ENCODE measurements at regions not wholly inside any gene's neighbourhood (a gene's known extent, or its start where the extent isn't known, plus 50 kb on each side); places are given as distances from the start of the nearest gene placed in this dataset.
A peak's percentile ranks its signal among the peaks of the same experiment; 100 is the strongest.

DNA sequence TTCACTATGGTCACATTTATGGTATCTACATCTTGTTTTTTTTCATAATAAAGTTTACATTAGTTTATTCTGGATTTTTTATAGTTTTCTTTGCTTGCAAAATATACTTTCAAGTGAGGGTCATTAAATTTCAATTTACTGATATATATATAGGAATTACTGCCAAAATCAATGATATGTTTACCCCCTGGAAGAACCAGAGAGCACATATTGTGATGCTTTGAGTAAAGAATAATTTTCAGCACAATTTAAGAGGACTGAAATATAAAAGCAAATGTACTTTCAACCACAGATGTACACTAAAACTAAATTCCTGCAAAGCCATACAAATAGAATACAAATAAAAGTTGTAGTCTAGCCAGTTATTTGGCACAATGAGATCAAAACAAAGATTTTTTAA lies 242.2 kb upstream of the PCDH18 start:
- H3K4me3 ChIP-seq = no peak overlapping the region
- no peaks in the 10 kb centered on the region for H3K36me3 ChIP-seq
- H3K27ac ChIP-seq = no peak overlapping the region
- intact Hi-C loops (cut with DNase I) = no loop called here
- H3K4me1 ChIP-seq (replicated peaks) = no peaks in the 10 kb centered on the region
- no peak for TF ChIP-seq POLR2A (IDR thresholded peaks at IDR 0.05)
- DNase-seq (ENCODE audit: low spot score) = no peak
- H3K27me3 ChIP-seq (replicated peaks; ENCODE audit: insufficient read depth) = no peaks in the 10 kb centered on the region
- no peaks in the 10 kb centered on the region for H3K9me3 ChIP-seq

DNA sequence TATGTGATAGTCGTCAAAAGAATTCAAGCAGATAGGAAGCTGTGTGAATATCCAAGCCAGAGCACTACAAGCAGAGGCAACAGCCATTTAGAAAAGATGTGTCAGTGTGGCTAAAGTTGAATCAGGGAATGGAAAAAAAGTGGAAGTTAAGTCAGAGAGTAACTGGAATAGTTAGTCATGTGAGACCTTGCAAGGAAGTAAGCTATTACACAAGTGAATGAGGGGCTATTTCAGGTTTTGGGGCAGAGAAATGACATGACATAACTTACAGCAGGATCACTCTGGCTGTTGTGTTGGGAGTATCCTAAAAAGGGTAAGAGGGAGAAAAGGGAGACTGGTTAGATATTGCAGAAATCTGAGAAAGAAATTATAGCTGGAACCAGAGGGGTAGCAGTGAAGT lies 236.6 kb upstream of the PCDH18 start:
- no peaks in the 10 kb centered on the region for H3K36me3 ChIP-seq
- H3K4me3 ChIP-seq = no peak overlapping the region
- no peak overlapping the region for H3K27ac ChIP-seq
- no peaks in the 10 kb centered on the region for H3K27me3 ChIP-seq (replicated peaks; ENCODE audit: insufficient read depth)
- DNase-seq (ENCODE audit: low spot score) = no peak
- no peak for TF ChIP-seq POLR2AphosphoS5 (IDR thresholded peaks at IDR 0.05)
- no peak for TF ChIP-seq POLR2A (IDR thresholded peaks at IDR 0.05)
- TF ChIP-seq, protein P1, sequence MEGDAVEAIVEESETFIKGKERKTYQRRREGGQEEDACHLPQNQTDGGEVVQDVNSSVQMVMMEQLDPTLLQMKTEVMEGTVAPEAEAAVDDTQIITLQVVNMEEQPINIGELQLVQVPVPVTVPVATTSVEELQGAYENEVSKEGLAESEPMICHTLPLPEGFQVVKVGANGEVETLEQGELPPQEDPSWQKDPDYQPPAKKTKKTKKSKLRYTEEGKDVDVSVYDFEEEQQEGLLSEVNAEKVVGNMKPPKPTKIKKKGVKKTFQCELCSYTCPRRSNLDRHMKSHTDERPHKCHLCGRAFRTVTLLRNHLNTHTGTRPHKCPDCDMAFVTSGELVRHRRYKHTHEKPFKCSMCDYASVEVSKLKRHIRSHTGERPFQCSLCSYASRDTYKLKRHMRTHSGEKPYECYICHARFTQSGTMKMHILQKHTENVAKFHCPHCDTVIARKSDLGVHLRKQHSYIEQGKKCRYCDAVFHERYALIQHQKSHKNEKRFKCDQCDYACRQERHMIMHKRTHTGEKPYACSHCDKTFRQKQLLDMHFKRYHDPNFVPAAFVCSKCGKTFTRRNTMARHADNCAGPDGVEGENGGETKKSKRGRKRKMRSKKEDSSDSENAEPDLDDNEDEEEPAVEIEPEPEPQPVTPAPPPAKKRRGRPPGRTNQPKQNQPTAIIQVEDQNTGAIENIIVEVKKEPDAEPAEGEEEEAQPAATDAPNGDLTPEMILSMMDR (IDR thresholded peaks at IDR 0.05) = no peak
- 86% methylated on average over 1 of the region's 1 CpG for WGBS
- no peaks in the 10 kb centered on the region for H3K4me1 ChIP-seq (replicated peaks)
- H3K9me3 ChIP-seq = no peaks in the 10 kb centered on the region
- intact Hi-C loops (cut with DNase I) = no loop called here

DNA sequence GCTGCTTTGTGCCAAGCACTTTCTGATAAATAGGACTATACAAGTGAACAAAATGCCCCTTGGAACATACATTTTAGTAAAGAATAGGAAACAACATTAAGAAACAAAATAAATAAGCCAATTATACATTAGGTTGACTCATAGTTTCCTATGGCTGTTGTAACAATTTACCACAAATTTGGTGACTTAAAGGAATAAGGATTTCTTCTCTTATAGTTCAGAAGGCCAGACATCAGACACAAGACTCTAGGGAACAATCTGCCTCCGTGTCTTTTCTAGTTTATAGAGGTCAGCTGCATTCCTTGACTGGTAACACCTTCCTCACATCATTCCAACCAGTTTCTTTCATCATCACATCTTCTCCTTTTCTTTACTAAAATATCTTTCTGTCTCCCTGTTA lies 235.9 kb upstream of the PCDH18 start:
- WGBS = 50% methylated on average over 1 of the region's 1 CpG
- Histone ChIP-seq H3K27me3 (replicated peaks; ENCODE audit: insufficient read depth) (no peaks in the 10 kb centered on the region), H3K27ac (no peak overlapping the region), H3K4me3 (no peak overlapping the region), H3K9me3 (no peaks in the 10 kb centered on the region), H3K36me3 (no peaks in the 10 kb centered on the region), H3K4me1 (replicated peaks) (no peaks in the 10 kb centered on the region)
- intact Hi-C loops (cut with DNase I) = no loop called here
- DNase-seq (ENCODE audit: low spot score) = no peak
- TF ChIP-seq POLR2A (IDR thresholded peaks at IDR 0.05) (no peak), POLR2AphosphoS5 (IDR thresholded peaks at IDR 0.05) (no peak)
- TF ChIP-seq, protein P1 (IDR thresholded peaks at IDR 0.05) = no peak

DNA sequence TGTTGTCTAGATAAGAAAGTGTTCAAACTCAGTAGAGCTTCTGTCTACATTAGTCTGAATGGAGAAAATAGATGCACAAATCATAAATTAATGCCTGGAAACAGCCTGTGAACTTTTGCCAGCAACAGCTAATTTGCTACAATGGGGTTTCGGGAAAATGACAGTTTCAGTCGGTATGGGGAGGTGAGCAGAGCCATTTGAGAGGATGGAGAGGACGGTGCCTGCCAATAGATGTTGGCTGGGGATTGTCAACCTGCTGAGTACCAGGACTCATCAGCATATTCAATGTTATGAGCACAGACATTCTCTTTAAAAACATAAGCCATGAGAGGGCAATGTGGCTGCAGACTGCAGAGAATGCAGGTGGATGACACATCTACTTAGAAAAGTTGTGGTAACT lies 230.3 kb upstream of the PCDH18 start:
- Histone ChIP-seq H3K9me3 (no peaks in the 10 kb centered on the region), H3K27me3 (replicated peaks; ENCODE audit: insufficient read depth) (no peaks in the 10 kb centered on the region), H3K4me1 (replicated peaks) (no peaks in the 10 kb centered on the region), H3K36me3 (no peaks in the 10 kb centered on the region), H3K4me3 (no peak overlapping the region), H3K27ac (no peak overlapping the region)
- no peak for TF ChIP-seq POLR2AphosphoS5 (IDR thresholded peaks at IDR 0.05)
- TF ChIP-seq, protein P1 (IDR thresholded peaks at IDR 0.05) = no peak
- TF ChIP-seq POLR2A (IDR thresholded peaks at IDR 0.05) = no peak
- intact Hi-C loops (cut with DNase I) = no loop called here
- WGBS = 32% methylated on average over 3 of the region's 3 CpGs
- no peak for DNase-seq (ENCODE audit: low spot score)

DNA sequence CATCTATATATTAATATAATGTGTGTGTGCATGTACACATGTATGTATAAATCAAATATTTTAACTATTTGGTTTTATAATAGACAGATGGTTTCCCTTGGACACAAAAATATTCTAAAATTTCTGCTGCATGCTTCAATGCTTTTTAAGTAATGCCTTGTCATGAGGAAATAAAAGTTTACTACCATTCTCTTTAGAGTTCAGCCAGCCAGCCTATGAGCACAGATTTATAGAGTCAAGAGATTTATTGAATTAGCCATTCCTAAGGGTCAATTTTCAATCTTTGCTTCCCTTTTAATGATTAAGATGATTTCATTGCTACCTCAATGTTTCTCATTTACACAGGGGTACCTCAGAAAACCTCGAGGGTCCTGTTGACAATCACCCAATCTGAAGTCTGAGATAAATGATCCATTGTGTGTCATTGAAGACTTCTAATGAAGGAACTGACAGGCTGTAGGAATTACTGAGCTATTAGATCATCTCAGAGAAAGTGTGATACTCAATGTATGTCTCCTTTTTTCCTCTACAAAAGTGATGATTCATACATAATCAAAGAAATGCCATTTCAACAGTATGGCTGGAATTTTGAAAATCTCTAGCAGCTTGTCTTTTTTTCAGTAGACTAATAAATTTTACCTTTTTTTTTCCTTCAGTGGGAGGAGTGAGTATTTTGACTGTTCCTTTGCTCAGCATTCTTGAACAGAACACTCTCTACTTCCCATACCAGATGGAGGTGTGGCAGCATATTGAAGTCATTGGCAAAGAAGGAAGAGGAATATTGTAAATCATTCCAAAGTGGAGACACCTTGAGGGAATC lies 222.6 kb upstream of the PCDH18 start:
- intact Hi-C loops (cut with DNase I) = no loop called here
- no peak for TF ChIP-seq POLR2A (IDR thresholded peaks at IDR 0.05)
- peak; percentile 27 for TF ChIP-seq POLR2AphosphoS5 (IDR thresholded peaks at IDR 0.05)
- no peaks in the 10 kb centered on the region for H3K9me3 ChIP-seq

DNA sequence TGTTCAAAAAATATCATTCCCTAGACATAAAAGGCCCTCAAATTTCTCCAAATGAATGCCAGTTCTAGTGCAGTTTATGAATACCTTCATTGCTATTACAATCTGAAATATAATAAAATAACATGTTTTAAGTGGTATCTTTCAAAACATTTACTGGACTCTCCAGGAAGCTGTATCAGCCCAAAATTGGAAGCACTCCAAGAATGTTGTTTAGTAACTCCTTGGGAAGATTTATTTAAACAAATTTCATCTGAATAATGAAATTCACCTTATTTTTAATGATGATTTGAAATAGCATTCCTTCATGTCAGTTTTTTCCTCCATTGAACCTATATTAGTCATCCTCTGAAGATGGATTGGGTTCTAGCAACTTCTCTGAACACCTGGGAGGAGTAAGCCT lies 217.2 kb upstream of the PCDH18 start:
- H3K27me3 ChIP-seq (replicated peaks; ENCODE audit: insufficient read depth) = no peaks in the 10 kb centered on the region
- TF ChIP-seq, protein P1 (IDR thresholded peaks at IDR 0.05) = no peak
- TF ChIP-seq POLR2AphosphoS5 (IDR thresholded peaks at IDR 0.05) (no peak), POLR2A (IDR thresholded peaks at IDR 0.05) (no peak)
- H3K4me3 ChIP-seq = no peak overlapping the region
- no peaks in the 10 kb centered on the region for H3K9me3 ChIP-seq
- no peak overlapping the region for H3K27ac ChIP-seq
- intact Hi-C loops (cut with DNase I) = no loop called here
- H3K4me1 ChIP-seq (replicated peaks) = no peaks in the 10 kb centered on the region
- no peak for DNase-seq (ENCODE audit: low spot score)
- H3K36me3 ChIP-seq = no peaks in the 10 kb centered on the region

More for the DNA sequence above, 222.6 kb upstream of the PCDH18 start:
- DNase-seq (ENCODE audit: low spot score) = no peak
- 17% methylated on average over 1 of the region's 1 CpG for WGBS
- no peaks in the 10 kb centered on the region for H3K4me1 ChIP-seq (replicated peaks)
- H3K27me3 ChIP-seq (replicated peaks; ENCODE audit: insufficient read depth) = no peaks in the 10 kb centered on the region
- no peaks in the 10 kb centered on the region for H3K36me3 ChIP-seq
- no peak overlapping the region for H3K27ac ChIP-seq
- H3K4me3 ChIP-seq = no peak overlapping the region
